Neural cell (in vitro differentiated cells): ENCODE measurements at regions not wholly inside any gene's neighbourhood (a gene's known extent, or its start where the extent isn't known, plus 50 kb on each side); places are given as distances from the start of the nearest gene placed in this dataset.

Experiments
- CTCF ChIP-seq: fragments of 450-650 bp; IDR thresholded peaks from 2 replicates; pipeline ENCODE4 v1.5.1; 2014; ENCODE audit warnings: antibody characterized with exemption, mild to moderate bottlenecking, moderate library complexity; ENCODE audit not compliant: poor library complexity, severe bottlenecking
- EP300 ChIP-seq: fragments of 450-650 bp; conservative IDR thresholded peaks from 2 replicates; pipeline ENCODE4 v1.6.1; 2014; ENCODE audit warnings: antibody characterized with exemption, mild to moderate bottlenecking, moderate library complexity; ENCODE audit not compliant: poor library complexity, severe bottlenecking
- EZH2 ChIP-seq: fragments of 200-600, 300-800 bp; shearing (Covaris generic), sonication (generic); IDR thresholded peaks from 2 replicates; pipeline ENCODE4 v1.6.1; 2014; ENCODE audit warnings: antibody characterized with exemption, low read length, borderline replicate concordance, mild to moderate bottlenecking; ENCODE audit not compliant: insufficient read depth, poor library complexity, severe bottlenecking
- REST ChIP-seq: IDR thresholded peaks from 2 replicates; pipeline ENCODE4 v1.6.1; 2012; ENCODE audit warnings: borderline replicate concordance
- TAF1 ChIP-seq: IDR thresholded peaks from 2 replicates; pipeline ENCODE4 v1.6.1; 2012; ENCODE audit warnings: low read depth

- TF ChIP-seq CTCF (no peak), EP300 (no peak), EZH2 (no peak), TAF1 (no peak), REST (no peak)
Measured at GRCh38 chr17:13088666-13089065, 70.8 kb upstream of the ELAC2 start.
